KG1 (cell line): ENCODE measurements at regions not wholly inside any gene's neighbourhood (a gene's known extent, or its start where the extent isn't known, plus 50 kb on each side); places are given as distances from the start of the nearest gene placed in this dataset.

Experiments
- DNase-seq: peaks from one replicate; lab custom pipeline; 2025; lab: John Stamatoyannopoulos, UW

- no peak for DNase-seq
Measured at GRCh38 chr9:96183751-96184150, 118.2 kb downstream of the HSD17B3 start.

- DNase-seq = no peak
Measured at GRCh38 chr9:96178153-96178552, 123.8 kb downstream of the HSD17B3 start.

GRCh38 chr9:96177719-96178028, 124.3 kb downstream of the HSD17B3 start:
- DNase-seq = no peak

- no peak for DNase-seq
Measured at GRCh38 chr9:96177005-96177718, 124.8 kb downstream of the HSD17B3 start.

- no peak for DNase-seq
Measured at GRCh38 chr9:96175796-96176195, 126.2 kb downstream of the HSD17B3 start.

GRCh38 chr9:96175001-96175400, 127.0 kb downstream of the HSD17B3 start:
- DNase-seq = no peak

- no peak for DNase-seq
Measured at GRCh38 chr9:96174371-96174770, 127.6 kb downstream of the HSD17B3 start.

GRCh38 chr9:96173640-96174039, 128.3 kb downstream of the HSD17B3 start:
- DNase-seq = no peak

GRCh38 chr9:96172797-96173196, 129.2 kb downstream of the HSD17B3 start:
- DNase-seq = no peak

GRCh38 chr9:96171728-96172127, 130.2 kb downstream of the HSD17B3 start:
- no peak for DNase-seq

GRCh38 chr9:96169901-96170300, 132.1 kb downstream of the HSD17B3 start:
- no peak for DNase-seq

GRCh38 chr9:96169484-96169883, 132.5 kb downstream of the HSD17B3 start:
- DNase-seq = no peak

- DNase-seq = no peak
Measured at GRCh38 chr9:96168882-96169281, 133.1 kb downstream of the HSD17B3 start.

- DNase-seq = no peak
Measured at GRCh38 chr9:96167011-96167410, 135.0 kb downstream of the HSD17B3 start.

- no peak for DNase-seq
Measured at GRCh38 chr9:96164268-96164683, 137.7 kb downstream of the HSD17B3 start.

GRCh38 chr9:96163712-96164111, 138.3 kb downstream of the HSD17B3 start:
- no peak for DNase-seq

GRCh38 chr9:96163161-96163560, 138.8 kb downstream of the HSD17B3 start:
- no peak for DNase-seq

- no peak for DNase-seq
Measured at GRCh38 chr9:96161819-96162218, 140.2 kb downstream of the HSD17B3 start.

- no peak for DNase-seq
Measured at GRCh38 chr9:96160866-96161265, 141.1 kb downstream of the HSD17B3 start.

GRCh38 chr9:96160168-96160567, 141.8 kb downstream of the HSD17B3 start:
- DNase-seq = no peak

- DNase-seq = no peak
Measured at GRCh38 chr9:96159596-96159995, 142.4 kb downstream of the HSD17B3 start.

GRCh38 chr9:96158909-96159575, 142.9 kb downstream of the HSD17B3 start:
- DNase-seq = peak; percentile 41

GRCh38 chr9:96158147-96158546, 143.8 kb downstream of the HSD17B3 start:
- no peak for DNase-seq

GRCh38 chr9:96157675-96158074, 144.3 kb downstream of the HSD17B3 start:
- DNase-seq = no peak
